Left ventricle myocardium inferior (tissue), 1 donor: ENCODE measurements at regions not wholly inside any gene's neighbourhood (a gene's known extent, or its start where the extent isn't known, plus 50 kb on each side); places are given as distances from the start of the nearest gene placed in this dataset.
"Not testable (repeated sequence)": the region's sequence is repeated elsewhere in the genome, so short reads cannot be mapped to it uniquely, and the experiment has no call there.

Experiments
- DNase-seq: peaks from one replicate; pipeline ENCODE4 v3.0.0-alpha.2; 2020
- H3K27ac ChIP-seq: fragments of 200-600 bp; replicated peaks from 2 replicates; pipeline ENCODE4 v1.8.0; 2021
- H3K27me3 ChIP-seq: fragments of 200-600 bp; 2 replicates; pipeline ENCODE4 v1.8.0; 2021; ENCODE audit warnings: low read depth
- H3K36me3 ChIP-seq: fragments of 200-600 bp; 2 replicates; pipeline ENCODE4 v1.8.0; 2021
- H3K4me1 ChIP-seq: fragments of 200-600 bp; 2 replicates; pipeline ENCODE4 v1.8.0; 2021
- H3K4me3 ChIP-seq: fragments of 200-600 bp; 2 replicates; pipeline ENCODE4 v1.8.0; 2021; ENCODE audit warnings: mild to moderate bottlenecking, moderate library complexity
- H3K9me3 ChIP-seq: fragments of 200-600 bp; replicated peaks from 2 replicates; pipeline ENCODE4 v1.8.0; 2021
- CTCF ChIP-seq: fragments of 200-600 bp; IDR thresholded peaks from 2 replicates; pipeline ENCODE4 v1.8.0; 2021; ENCODE audit warnings: antibody characterized with exemption, mild to moderate bottlenecking, borderline replicate concordance
- intact Hi-C: fragments of 100-400 bp; cut with micrococcal nuclease; formaldehyde crosslinking; loops from one replicate; pipeline ENCODE4 v1.11.0; 2022
- donor health status: DM: no; HTN: yes; CAD: no; lungs with severe emphysema.

GRCh38 chr1:181896824-181897223 lies 164.7 kb downstream of the ZNF648 start:
- Histone ChIP-seq H3K4me1 (no peaks in the 10 kb centered on the region), H3K36me3 (no peaks in the 10 kb centered on the region), H3K4me3 (no peak overlapping the region), H3K9me3 (peaks cover 14% of the 10 kb centered on the region), H3K27me3 (peaks cover 18% of the 10 kb centered on the region), H3K27ac (no peak overlapping the region)
- no peak for TF ChIP-seq CTCF
- DNase-seq, result no peak
- intact Hi-C loops, result no loop called here

- Histone ChIP-seq H3K36me3 (no peaks in the 10 kb centered on the region), H3K27ac (no peak overlapping the region), H3K4me3 (no peak overlapping the region), H3K27me3 (peaks cover 20% of the 10 kb centered on the region), H3K9me3 (peaks cover 15% of the 10 kb centered on the region), H3K4me1 (no peaks in the 10 kb centered on the region)
- no peak for DNase-seq
- intact Hi-C loops, result no loop called here
- TF ChIP-seq CTCF, result no peak
Observed at GRCh38 chr1:181894439-181894859, 167.1 kb downstream of the ZNF648 start.

GRCh38 chr1:181893937-181894336 lies 167.6 kb downstream of the ZNF648 start:
- intact Hi-C loops, result no loop called here
- Histone ChIP-seq H3K4me3 (no peak overlapping the region), H3K4me1 (no peaks in the 10 kb centered on the region), H3K9me3 (peaks cover 15% of the 10 kb centered on the region), H3K36me3 (no peaks in the 10 kb centered on the region), H3K27me3 (peaks cover 25% of the 10 kb centered on the region), H3K27ac (no peak overlapping the region)
- TF ChIP-seq CTCF, result no peak
- no peak for DNase-seq

- H3K36me3 ChIP-seq, H3K27ac ChIP-seq, H3K4me3 ChIP-seq, H3K4me1 ChIP-seq, DNase-seq, intact Hi-C loops: not testable (repeated sequence)
- Histone ChIP-seq H3K9me3 (peaks cover 15% of the 10 kb centered on the region), H3K27me3 (peaks cover 18% of the 10 kb centered on the region)
Observed at GRCh38 chr1:181893150-181893549, 168.4 kb downstream of the ZNF648 start.

- H3K36me3 ChIP-seq, result no peaks in the 10 kb centered on the region
- H3K27me3 ChIP-seq, result no peaks in the 10 kb centered on the region
- TF ChIP-seq CTCF, result no peak
- no peaks in the 10 kb centered on the region for H3K4me1 ChIP-seq
- no peak overlapping the region for H3K4me3 ChIP-seq
- DNase-seq, result no peak
- H3K9me3 ChIP-seq, result peaks cover 69% of the 10 kb centered on the region
- H3K27ac ChIP-seq, result no peak overlapping the region
- intact Hi-C loops, result no loop called here
Observed at GRCh38 chr1:181872562-181872961, 188.9 kb downstream of the ZNF648 start.

- H3K4me3 ChIP-seq, result no peak overlapping the region
- DNase-seq, result no peak
- H3K4me1 ChIP-seq, result no peaks in the 10 kb centered on the region
- H3K36me3 ChIP-seq, result no peaks in the 10 kb centered on the region
- no peaks in the 10 kb centered on the region for H3K27me3 ChIP-seq
- H3K9me3 ChIP-seq, result peaks cover 48% of the 10 kb centered on the region
- H3K27ac ChIP-seq, result no peak overlapping the region
- intact Hi-C loops, result no loop called here
- TF ChIP-seq CTCF, result no peak
Observed at GRCh38 chr1:181863736-181864135, 197.8 kb downstream of the ZNF648 start.
